ENCODE measurements at regions not wholly inside any gene's neighbourhood (a gene's known extent, or its start where the extent isn't known, plus 50 kb on each side); places are given as distances from the start of the nearest gene placed in this dataset.

- no peak for TF ChIP-seq ZNF48 (tag by site-specific recombination; IDR thresholded peaks at IDR 0.05)
- no peak for TF ChIP-seq PRDM4 (tag by site-specific recombination; IDR thresholded peaks at IDR 0.05)
- no peak for TF ChIP-seq KLF8 (tag by site-specific recombination; IDR thresholded peaks at IDR 0.05)
- no peak for TF ChIP-seq ZNF426 (tag by site-specific recombination; IDR thresholded peaks at IDR 0.05)
- no peak for TF ChIP-seq ZNF112 (tag by site-specific recombination; IDR thresholded peaks at IDR 0.05)
- TF ChIP-seq KLF1 (tag by site-specific recombination; IDR thresholded peaks at IDR 0.05), result no peak
- TF ChIP-seq BCL6B (tag by site-specific recombination; IDR thresholded peaks at IDR 0.05), result no peak
These were observed 638.3 kb downstream of the NTRK3 start (continued) for GRCh38 chr15:87618203-87618725.

- ChIA-PET POLR2A (no interaction called here), CTCF (interaction anchor here (4.9 kb wide), 1 partner anchor 10 kb away, joined by 33 read pairs; no protein-coding TSS in a partner anchor)
- Histone ChIP-seq H3K4me3 (ENCODE audit: low read depth, low read length) (no peak overlapping the region), H3K4me1 (ENCODE audit: control insufficient read depth, insufficient read depth, low read length) (no peaks in the 10 kb centered on the region), H3K27ac (ENCODE audit: extremely low read depth, low read depth, low read length) (no peak overlapping the region), H3K36me3 (ENCODE audit: control insufficient read depth in 2 of 2, insufficient read depth in 1 of 2, low read length in 2 of 2) (no peaks in the 10 kb centered on the region), H3K9me3 (ENCODE audit: control insufficient read depth, insufficient read depth, low read depth, low read length) (no peaks in the 10 kb centered on the region)
- no peak for TF ChIP-seq ZNF354C (tag by site-specific recombination; IDR thresholded peaks at IDR 0.05; ENCODE audit: borderline replicate concordance, low read depth)
- TF ChIP-seq PRDM1 (tag by site-specific recombination; IDR thresholded peaks at IDR 0.05), result no peak
These were observed 641.8 kb downstream of the NTRK3 start for GRCh38 chr15:87614704-87615103.

- ChIA-PET CTCF (interaction anchor here (0.6 kb wide), 1 partner anchor 1072 kb away, joined by 3 read pairs; no protein-coding TSS in a partner anchor), POLR2A (no interaction called here)
- H3K27ac ChIP-seq (ENCODE audit: extremely low read depth, low read depth, low read length), result no peak overlapping the region
- H3K4me1 ChIP-seq (ENCODE audit: control insufficient read depth, insufficient read depth, low read length), result no peaks in the 10 kb centered on the region
- no peaks in the 10 kb centered on the region for H3K36me3 ChIP-seq (ENCODE audit: control insufficient read depth in 2 of 2, insufficient read depth in 1 of 2, low read length in 2 of 2)
- H3K9me3 ChIP-seq (ENCODE audit: control insufficient read depth, insufficient read depth, low read depth, low read length), result no peaks in the 10 kb centered on the region
- no peak overlapping the region for H3K4me3 ChIP-seq (ENCODE audit: low read depth, low read length)
- TF ChIP-seq ZNF121 (tag by site-specific recombination; IDR thresholded peaks at IDR 0.05), result no peak
These were observed 646.2 kb downstream of the NTRK3 start for GRCh38 chr15:87610366-87610765.

GRCh38 chr15:87609894-87610293 lies 646.6 kb downstream of the NTRK3 start:
- no peak for TF ChIP-seq ZNF658 (tag by site-specific recombination; IDR thresholded peaks at IDR 0.05)
- no peak for TF ChIP-seq ZFP69B (tag by site-specific recombination; IDR thresholded peaks at IDR 0.05)
- TF ChIP-seq ZNF2 (tag by site-specific recombination; IDR thresholded peaks at IDR 0.05), result no peak
- TF ChIP-seq ZNF324 (tag by site-specific recombination; IDR thresholded peaks at IDR 0.05), result no peak
- TF ChIP-seq ZBTB6 (tag by site-specific recombination; IDR thresholded peaks at IDR 0.05), result no peak
- TF ChIP-seq ZNF341 (tag by site-specific recombination; IDR thresholded peaks at IDR 0.05; ENCODE audit: low read depth), result no peak
- TF ChIP-seq ELK4 (IDR thresholded peaks at IDR 0.05; ENCODE audit: borderline replicate concordance, low read depth, low read length), result no peak
- TF ChIP-seq ZNF596 (tag by site-specific recombination; IDR thresholded peaks at IDR 0.05), result no peak
- TF ChIP-seq ZNF561 (tag by site-specific recombination; IDR thresholded peaks at IDR 0.05; ENCODE audit: borderline replicate concordance), result no peak
- no peak for TF ChIP-seq ZNF654 (tag by site-specific recombination; IDR thresholded peaks at IDR 0.05; ENCODE audit: low read depth)
- H3K4me3 ChIP-seq (ENCODE audit: low read depth, low read length), result no peak overlapping the region
- no peaks in the 10 kb centered on the region for H3K4me1 ChIP-seq (ENCODE audit: control insufficient read depth, insufficient read depth, low read length)
- ChIA-PET CTCF (interaction anchor here (0.6 to 0.7 kb wide), 2 partner anchors 1024 to 1073 kb away, joined by 3 read pairs; no protein-coding TSS in a partner anchor), POLR2A (no interaction called here)
- no peaks in the 10 kb centered on the region for H3K9me3 ChIP-seq (ENCODE audit: control insufficient read depth, insufficient read depth, low read depth, low read length)
- H3K36me3 ChIP-seq (ENCODE audit: control insufficient read depth in 2 of 2, insufficient read depth in 1 of 2, low read length in 2 of 2), result no peaks in the 10 kb centered on the region
- H3K27ac ChIP-seq (ENCODE audit: extremely low read depth, low read depth, low read length), result no peak overlapping the region
